SIG-M5 (cell line): ENCODE measurements at regions not wholly inside any gene's neighbourhood (a gene's known extent, or its start where the extent isn't known, plus 50 kb on each side); places are given as distances from the start of the nearest gene placed in this dataset.
A peak's percentile ranks its signal among the peaks of the same experiment; 100 is the strongest.
"Not testable (repeated sequence)": the region's sequence is repeated elsewhere in the genome, so short reads cannot be mapped to it uniquely, and the experiment has no call there.

Experiments used
- DNase-seq: peaks from one replicate; lab custom pipeline; 2025; lab: John Stamatoyannopoulos, UW

DNA sequence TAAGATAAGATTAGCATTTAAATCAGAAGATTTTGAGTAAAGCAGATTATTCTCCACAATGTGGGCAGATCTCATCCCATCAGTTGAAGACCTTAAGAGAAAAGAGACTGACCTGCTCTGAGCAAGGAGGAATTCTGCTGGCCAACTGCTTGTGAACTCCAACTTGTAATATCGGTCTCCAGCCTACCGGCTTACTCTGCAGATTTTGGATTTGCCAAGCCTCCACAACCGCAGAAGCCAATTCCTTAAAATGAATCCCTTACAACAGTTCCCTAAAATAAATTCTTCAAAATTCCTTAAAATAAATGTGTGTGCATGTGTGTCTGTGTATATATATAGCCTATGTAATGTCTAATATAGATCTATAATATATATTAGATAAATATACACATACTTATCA is 107.4 kb upstream of the KLF13 start:
- no peak for DNase-seq

GRCh38 chr15:31221936-31222515 is 104.6 kb upstream of the KLF13 start:
- no peak for DNase-seq

GRCh38 chr15:31222773-31223341 is 103.8 kb upstream of the KLF13 start:
- DNase-seq, result no peak

- no peak for DNase-seq
These were observed 102.9 kb upstream of the KLF13 start for GRCh38 chr15:31223478-31224350.

- DNase-seq, result not testable (repeated sequence)
These were observed 102.0 kb upstream of the KLF13 start for GRCh38 chr15:31224661-31225060.

DNA sequence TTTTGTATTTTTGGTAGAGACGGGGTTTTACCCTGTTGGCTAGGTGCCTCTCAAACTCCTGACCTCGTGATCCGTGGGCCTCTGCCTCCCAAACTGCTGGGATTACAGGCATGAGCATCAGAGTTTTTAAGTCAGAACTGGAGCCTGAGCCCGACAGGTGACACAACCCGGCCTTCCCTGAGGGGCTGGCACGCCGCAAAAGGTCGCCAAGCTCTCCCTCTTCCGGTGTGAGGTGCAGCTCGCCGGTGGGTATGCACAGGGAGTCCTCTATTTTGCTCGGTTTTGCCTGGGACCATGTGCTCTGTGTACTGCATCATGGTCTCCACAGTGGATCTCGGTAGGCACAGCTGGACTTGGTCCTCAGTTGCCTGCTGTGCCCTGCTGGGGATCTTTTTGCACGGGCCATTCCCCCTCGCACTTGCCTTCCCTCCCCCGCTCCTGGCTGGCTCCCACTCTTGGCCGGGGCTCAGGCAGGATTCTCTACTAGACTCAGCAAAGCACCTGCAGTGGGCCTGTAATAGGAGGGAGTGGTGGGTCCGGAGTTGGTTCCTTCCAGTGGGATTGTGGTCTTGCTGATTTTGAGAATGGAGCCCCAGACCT is 101.2 kb upstream of the KLF13 start:
- DNase-seq, result no peak

GRCh38 chr15:31226021-31226420 is 100.6 kb upstream of the KLF13 start:
- no peak for DNase-seq

GRCh38 chr15:31227235-31227634 is 99.4 kb upstream of the KLF13 start:
- DNase-seq, result no peak

DNA sequence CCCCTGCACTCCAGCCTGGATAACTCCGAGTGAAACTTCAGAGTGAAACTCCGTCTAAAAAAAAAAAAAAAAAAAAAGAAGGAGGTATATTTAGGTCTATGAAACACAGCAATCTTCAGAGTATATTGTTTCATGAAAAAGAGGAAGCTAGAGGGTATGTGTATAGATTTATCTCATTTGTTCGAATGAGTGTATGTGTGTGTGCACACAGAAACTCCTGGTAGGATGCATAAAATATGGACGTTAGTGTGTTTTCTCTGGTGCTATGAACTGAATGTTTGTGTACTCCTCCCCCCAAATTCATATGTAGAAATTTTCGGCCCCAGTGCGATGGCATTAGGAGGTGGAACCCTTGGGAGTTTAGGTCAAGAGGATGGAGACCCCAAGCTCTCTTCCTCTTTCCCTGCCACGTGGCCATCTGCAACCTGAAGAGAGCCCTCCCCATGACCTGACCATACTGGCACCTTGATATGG is 98.6 kb upstream of the KLF13 start:
- DNase-seq, result peak; percentile 16

DNA sequence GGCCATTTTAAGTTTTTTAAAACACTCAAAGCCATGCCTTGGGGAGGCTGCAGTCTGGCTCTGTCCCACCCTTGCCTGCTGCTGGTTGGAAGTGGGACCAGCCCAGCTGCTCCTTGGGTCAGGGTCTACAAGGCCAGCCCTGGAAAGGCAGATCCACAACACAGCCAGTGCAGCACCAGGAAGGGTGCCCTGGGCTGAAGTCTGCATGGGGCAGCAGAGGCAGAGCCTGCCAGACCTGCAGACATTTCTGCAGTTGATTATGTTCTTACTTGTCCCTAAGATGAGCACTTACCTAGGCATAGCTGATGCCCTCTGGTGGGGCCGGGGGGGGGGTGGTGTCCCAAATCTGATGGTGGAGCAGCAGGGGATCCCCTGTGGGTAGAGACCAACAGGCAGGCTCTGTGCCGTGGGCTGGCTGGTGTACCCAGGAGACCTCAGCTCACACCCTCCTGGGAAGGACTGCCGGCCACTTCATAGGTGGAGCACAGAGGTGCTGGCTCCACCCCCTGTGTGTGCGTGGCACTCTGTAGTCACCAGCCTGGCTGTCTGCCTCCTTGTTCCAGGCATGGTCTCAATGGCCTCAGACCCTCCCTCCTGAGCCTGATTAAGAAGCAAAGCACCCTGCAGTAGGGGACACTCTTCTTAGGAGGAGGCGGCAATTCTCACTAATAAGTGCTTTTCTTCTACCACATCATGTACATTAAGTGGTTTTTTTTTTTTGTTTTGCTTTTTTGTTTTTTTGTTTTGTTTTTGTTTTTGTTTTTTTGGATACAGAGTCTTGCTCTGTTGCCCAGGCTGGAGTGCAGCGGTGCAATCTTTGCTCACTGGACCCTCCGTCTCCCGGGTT is 97.4 kb upstream of the KLF13 start:
- DNase-seq, result no peak

- no peak for DNase-seq
These were observed 95.8 kb upstream of the KLF13 start for GRCh38 chr15:31230630-31231485.

DNA sequence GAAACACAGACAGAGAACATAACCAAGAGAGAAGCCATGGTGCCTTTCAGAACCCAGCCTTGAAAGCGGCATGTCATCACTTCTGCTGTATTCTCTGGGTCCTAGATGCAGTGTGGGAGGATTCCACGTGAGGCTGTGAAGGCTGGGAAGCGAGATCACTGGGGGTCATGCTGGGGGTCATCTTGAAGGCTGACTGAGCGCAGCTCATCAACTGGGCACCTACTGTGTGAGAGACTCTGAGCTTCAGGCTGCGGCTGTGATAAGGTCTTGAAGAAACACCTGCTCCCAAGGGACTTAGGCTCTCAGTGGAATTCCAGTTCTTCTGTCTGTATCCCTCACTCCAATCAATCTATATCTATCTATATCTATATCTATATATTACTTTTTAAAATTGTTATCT is 91.8 kb upstream of the KLF13 start:
- DNase-seq, result no peak

DNA sequence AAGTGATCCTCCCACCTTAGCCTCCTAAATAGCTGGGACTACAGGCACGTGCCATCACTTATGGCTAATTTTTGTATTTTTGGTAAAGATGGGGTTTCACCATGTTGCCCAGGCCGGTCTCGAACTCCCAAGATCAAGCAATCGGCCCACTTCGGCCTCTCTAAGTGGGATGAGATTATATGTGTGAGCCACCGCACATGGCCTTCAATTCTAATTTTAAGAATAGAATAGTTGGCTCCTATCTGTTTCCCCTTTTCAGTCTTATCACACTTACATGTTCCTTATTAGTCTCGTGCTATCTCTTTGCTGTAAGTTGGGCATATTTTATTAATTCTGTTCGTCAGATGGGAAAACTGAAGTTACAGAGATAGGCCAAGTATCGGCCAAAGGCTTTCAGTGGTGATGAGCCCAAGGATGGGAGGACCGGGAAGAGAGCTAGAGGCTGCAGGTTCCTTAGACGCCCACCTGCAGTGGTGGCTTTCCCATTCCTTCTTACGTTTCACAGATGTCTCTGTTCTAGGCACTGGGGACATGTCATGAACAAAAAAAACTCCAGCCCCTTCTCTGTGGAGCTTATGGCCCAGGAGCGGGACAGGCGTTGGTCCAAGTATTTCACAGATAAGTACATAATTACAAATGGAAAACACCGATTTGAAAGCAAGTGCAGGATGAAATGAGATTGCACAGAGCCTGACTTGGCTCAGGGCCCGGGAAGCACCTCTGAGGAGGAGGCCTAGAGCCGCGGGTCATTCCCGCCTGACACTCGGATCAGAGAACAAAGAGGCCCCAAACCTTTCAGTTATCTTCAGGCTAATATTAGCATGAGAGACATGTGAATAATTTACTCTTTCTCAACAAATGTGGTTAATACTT is 91.1 kb upstream of the KLF13 start:
- DNase-seq, result no peak

- no peak for DNase-seq
These were observed 90.2 kb upstream of the KLF13 start for GRCh38 chr15:31236184-31237042.

GRCh38 chr15:31237043-31237324 is 89.7 kb upstream of the KLF13 start:
- no peak for DNase-seq

DNA sequence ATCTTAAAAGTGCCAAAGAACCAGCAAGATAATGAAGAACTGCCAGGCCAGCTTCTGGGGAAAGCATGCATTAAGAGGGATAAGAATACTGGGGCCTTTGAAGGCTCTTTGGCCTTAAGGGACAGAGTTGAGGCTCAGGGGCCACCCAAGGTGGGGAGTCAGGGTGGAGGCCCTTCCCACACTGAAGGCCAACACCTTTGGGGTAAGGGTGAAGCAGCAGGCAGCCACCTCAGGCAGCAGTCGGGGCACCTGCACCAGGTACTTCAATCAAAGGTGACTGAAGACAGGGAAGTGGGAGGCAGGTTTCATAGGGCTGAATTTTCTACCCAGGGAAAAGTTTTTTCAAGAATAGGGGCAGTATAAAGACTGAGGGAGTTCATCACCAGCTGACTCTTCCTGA is 87.7 kb upstream of the KLF13 start:
- no peak for DNase-seq

- no peak for DNase-seq
These were observed 87.2 kb upstream of the KLF13 start for GRCh38 chr15:31239409-31239808.

DNA sequence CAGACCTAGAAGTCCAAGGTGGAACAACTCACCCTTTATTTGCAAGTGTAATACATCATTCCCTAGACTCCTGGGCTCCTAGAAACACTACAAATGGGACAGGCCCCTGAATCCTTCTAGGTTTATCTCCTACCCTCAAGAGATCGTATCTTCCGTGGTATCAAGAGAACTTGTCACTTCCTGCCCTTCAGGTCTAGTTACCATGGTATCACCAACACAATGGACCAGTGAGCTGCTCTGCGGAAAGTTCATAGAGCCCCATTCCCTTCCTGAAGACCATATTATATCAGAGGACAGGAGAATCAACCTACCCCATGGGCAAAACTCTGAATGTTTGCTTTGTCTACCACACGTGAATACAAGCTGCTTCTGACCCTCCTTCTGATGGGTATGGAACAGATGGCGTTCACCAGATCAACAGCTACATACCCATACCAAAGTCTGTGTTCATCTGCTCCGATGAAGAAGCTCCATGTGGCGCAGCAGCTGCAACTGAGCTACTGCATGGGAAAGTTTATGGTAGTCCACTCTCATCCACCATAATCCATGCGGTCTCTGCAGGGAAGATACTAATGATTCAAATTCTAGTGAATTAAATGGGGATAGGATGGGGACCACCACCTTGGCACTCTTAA is 84.6 kb upstream of the KLF13 start:
- DNase-seq, result no peak

DNA sequence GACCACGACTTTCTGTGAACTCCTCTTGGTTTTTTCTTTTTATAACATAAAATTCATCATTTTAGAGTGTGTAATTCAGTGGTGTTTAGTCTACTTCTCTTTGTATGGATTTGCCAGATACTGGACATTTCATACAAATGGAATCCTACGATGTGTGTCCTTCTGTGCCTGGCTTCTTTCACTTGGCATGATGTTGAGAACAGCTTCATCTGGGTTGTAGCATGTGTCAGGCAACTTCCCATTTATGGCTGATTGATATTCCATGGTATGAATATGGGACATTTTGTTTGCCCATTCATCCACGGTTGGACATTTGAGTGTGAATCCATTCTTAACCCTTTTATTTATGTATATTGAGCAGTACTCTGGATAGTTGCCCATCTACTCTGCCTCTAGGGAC is 82.7 kb upstream of the KLF13 start:
- no peak for DNase-seq
